ENCODE measurements at regions not wholly inside any gene's neighbourhood (a gene's known extent, or its start where the extent isn't known, plus 50 kb on each side); places are given as distances from the start of the nearest gene placed in this dataset.

- TF ChIP-seq POLR2A (IDR thresholded peaks at IDR 0.05; ENCODE audit: low read length) (no peak), GATA1 (IDR thresholded peaks at IDR 0.05; ENCODE audit: low read depth, low read length) (no peak)
These were observed 175.1 kb downstream of the ACKR3 start for GRCh38 chr2:236744716-236745115.

Measured in erythroblast (primary cell).